HG02973 (cell line): ENCODE measurements at regions not wholly inside any gene's neighbourhood (a gene's known extent, or its start where the extent isn't known, plus 50 kb on each side); places are given as distances from the start of the nearest gene placed in this dataset.
"Not testable (repeated sequence)": the region's sequence is repeated elsewhere in the genome, so short reads cannot be mapped to it uniquely, and the experiment has no call there.

ENCODE experiments used
- ATAC-seq: cut with Tn5 transposase; IDR thresholded peaks from one replicate; pipeline ENCODE4 v1.9.1; 2021; ENCODE audit warnings: moderate library complexity; ENCODE audit not compliant: unreplicated experiment

DNA sequence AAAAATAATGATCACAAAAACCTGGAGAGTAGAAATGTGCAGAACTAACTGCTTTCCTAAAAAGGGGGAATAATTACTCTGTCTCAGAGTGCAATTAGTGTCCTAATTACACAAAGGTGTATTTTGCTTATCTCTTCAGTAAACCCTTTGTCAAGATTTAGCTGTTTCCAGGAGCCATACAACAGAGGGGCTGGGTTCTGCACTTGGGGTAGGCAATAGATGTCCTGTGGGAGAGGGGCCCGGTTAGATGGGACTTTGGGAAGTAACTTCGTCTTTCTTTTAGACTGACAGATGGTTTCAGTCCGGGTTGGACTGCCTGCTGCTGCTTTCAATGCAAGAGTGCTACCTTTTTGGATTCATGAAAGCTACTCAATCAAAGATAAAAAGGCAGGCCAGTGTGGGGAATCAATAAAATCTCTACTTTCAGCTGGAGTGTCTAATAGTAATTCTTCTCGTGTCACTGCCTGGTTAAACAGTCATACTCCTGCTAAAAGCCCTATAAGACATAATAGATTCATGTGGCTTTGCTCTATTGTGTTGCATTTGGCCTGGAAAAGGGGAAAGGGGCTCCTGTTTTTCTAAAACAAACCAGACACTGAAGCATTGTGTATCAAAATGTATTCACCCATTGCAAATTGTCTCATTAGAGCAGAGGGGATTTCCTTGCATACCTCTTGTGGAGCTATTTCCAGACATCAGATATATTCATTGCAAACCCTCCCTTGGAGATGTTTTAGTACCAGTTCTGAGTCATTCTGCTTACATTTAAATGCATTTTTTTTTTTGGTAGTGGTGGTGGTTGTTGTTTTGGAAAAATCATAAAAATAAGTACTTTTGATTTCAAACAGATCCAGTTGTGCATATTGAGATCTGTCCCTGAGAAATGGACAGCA is 83.3 kb upstream of the PCDH8 start:
- no peak for ATAC-seq

DNA sequence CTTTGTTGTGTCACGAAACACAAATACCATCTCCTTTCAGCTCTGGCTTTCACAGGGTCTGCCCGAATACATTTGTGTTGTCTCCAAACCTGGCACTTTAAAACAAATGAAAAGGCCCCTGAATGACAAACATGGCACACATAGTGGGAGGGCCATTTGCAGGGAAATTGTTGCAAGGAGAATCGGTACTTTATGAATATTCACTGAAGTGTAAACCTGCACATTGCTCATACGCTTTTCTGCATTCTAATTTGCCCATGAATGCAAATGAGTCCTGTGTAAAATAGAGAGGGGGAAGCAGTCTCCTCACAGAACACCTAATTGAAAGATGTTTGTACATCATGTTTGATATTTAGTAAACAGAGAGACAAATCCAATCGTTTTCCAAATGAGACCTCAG is 82.7 kb upstream of the PCDH8 start:
- ATAC-seq: no peak

DNA sequence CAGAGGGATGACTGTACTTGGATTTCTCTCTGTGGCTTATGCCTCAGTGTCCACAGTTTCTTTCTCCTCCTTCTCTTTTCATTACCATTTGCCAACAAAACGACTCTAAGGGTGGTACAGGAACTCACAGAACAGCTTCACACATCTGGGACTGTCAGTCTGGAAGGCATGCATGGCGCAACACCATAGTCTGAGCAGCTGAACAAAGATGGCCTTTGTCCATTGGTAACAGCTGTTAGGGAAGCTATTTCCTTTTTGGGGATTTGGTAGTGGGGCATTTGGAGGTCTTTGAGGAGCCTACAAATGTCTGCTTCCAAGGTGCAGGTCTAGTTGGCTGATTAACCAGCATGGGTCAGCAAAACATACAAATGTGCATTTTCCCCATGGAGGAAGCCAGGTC is 81.4 kb upstream of the PCDH8 start:
- no peak for ATAC-seq

DNA sequence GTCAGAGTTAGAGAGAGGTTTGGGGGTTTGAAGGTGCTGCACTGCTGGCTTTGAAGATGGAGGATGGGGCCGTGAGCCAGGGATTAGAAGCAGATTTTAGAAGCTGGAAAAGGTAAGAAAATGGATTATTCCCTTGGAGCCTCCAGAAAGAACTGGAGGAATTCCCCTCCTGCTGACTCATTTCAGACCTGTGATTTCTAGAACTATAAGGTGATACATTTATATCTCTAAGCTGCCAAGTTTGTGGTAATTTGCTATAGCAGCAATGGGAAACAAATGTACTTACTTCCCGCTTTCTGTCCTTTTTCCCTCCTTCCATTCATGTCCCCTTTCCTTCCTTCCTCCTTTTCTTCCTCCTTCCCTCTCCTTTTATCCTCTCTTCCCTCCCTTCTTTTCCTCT is 78.5 kb upstream of the PCDH8 start:
- ATAC-seq: no peak

DNA sequence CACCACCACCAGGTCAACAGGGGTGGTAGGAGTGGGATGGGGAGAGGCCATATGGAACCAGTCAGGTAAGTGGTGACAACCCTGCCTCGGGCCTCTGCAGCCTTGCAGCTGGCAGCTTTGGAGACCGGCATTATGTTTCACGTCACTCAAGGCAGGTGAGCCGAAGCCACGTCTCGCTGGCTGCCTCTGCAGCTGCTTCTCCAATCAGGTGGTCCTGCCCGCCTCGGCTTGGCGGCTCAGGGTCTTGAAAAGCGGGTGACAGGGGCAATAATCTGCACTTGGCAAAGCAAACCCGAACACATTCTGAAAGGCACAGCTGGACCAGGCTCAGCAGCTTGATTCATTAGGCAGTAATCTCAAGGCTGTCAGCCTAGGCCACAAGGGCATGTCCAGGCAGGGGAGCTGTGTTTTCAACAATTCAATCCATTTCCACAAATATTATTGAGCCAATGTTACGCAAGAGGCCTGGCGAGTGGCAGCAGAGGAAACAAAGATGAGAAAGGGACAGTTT is 77.4 kb upstream of the PCDH8 start:
- no peak for ATAC-seq

DNA sequence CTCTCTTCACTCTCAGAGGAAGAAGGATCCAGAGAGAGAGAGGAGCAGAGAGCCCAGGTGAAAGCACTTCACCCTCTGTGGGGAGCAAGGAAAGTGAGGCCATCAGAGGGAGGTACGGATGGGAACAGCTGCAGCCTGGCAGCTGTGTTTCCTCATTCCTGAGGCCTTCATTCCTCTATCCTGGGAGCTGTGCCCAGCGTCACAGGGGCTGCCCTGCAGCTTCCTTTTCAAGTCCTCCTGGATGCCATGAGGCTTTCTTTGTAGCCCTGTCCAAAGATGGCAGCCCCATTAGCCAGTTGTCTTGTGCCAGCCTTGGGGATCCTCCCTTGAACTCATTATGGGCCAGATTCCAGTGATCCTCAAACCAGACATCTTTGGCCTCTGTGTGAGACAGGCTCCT is 76.8 kb upstream of the PCDH8 start:
- ATAC-seq: no peak

DNA sequence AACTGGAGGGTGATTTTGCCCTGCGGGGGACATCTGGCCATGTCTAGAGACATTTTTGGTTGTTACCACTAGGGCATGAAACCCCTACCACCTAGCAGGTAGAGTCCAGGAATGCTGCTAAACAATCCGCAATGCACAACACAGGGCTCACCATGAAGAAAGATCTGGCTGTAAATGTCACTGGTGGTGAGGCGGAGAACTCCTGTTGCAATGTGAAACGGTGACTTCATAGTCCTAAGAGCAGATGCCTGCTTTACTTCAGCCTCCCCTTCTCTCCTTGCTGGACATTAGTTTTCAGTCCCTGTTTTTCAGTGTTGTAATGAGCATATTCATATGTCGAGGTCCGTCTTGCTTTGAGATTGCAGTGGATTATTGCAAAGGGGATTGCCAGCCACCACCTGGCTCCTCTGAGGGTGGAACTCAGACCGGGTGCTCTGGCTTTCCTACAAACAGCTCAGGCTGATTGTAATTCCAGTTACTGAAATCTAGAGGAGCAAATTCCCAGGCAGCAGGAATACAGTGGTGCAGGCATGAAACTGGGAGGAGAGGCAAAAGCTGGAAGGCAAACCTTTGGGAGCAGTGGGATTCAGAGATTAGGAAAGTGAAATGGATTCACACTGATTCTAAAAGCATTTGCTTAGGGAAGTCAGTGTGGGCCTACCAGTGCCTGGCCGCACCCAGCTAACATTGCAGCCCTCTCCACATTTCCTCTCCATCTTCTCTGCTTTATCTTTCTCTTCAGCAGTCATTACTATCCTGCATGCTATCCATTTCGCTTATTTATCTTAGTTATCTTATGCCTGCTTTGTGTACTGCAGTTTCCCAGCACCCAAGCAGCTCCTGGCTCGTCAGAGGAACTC is 76.1 kb upstream of the PCDH8 start:
- ATAC-seq: no peak

DNA sequence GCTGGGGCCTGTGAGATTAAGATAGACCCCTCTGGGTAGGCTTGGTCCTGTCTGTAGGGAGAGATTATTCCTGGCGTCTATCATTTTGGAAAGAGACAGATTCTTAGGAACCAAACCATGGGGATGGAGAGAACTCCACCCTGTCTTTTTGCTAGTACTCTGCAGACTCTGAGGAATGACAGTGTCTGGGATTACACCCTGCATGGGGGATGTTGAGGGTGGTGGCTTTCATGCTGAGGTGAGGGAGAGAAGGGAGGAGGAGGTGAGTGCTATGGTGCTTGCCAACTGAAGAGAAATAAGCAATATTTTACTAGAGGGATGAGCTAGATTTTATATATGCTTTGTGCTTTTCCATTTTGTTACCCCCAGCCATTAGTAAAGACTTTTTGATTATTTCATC is 74.5 kb upstream of the PCDH8 start:
- no peak for ATAC-seq

DNA sequence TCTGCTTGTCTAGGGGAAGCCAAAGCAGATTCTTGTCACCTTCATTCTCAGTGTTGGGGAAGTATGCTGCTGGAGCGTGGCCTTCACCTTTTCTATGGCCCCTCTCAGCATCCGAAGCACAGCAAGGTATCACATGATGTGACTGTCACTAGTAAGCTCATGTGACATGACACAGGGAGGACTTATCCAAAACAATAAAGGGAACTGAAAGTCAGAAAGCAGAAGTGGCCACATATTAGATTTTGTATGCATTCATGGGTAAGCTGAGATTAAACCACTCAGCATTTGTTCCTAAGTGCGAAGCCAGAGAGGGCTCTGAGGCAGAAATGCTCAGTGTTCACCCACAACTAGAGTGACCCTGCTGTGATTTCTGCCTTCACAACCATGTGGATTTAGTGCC is 72.8 kb upstream of the PCDH8 start:
- peak; percentile 97 for ATAC-seq

DNA sequence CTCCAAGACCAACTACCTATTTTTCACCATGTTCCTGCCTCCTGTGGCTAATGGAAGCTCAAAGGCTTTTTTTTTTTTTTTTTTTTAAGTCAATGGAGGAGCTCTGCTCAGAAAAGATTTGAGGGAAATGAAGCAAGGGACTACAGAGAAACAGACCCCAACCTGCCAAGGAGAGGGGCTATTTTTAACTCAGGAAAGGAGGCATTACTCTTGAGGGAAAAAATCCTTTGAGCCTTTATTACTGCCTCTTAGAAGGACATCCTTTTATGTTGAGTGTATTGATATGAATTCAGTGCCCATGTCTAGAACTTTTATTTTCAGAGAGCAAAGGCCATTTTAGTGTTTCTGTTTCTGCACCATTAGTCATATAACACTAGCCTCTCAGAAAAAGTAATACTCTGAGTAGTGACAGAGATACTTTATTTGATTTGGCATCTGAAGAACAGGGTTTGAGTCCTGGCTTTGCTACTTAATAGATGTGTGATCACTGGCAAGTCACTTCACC is 68.1 kb upstream of the PCDH8 start:
- ATAC-seq: no peak

DNA sequence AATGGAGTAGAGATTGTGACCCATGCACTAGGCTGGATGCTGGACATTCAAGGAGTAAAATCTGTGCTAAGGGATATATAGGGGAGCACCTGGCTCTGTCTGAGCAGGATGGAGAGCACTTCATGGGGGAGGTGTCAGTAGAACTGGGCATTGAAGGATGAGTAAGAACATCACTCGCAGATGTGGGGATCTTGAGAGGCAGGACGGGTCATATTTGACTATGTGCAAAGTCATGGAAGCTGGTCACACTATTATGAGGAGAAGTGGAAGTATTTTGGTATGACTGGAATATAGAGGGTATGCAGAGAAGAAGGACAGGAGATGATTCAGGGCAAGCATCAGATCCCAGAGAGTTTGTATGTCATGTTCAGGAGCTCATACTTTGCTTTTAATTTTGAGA is 62.9 kb upstream of the PCDH8 start:
- ATAC-seq: no peak

DNA sequence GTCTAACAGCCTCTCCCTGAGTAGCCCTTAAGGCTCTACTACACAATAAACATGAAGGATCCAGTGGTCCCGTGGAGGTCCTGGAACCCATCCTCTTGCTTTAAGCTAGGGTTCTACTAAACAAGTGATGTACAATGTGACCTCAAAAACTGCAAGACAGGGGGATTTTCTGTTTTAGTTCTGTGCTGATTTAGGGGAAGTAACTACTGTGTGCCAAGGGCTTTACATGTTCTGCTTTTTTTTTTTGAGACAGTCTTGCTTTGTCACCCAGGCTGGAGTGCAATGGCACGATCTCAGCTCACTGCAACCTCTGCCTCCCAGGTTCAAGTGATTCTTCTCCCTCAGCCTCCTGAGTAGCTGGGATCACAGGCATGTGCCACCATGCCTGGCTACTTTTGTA is 61.9 kb upstream of the PCDH8 start:
- not testable (repeated sequence) for ATAC-seq

DNA sequence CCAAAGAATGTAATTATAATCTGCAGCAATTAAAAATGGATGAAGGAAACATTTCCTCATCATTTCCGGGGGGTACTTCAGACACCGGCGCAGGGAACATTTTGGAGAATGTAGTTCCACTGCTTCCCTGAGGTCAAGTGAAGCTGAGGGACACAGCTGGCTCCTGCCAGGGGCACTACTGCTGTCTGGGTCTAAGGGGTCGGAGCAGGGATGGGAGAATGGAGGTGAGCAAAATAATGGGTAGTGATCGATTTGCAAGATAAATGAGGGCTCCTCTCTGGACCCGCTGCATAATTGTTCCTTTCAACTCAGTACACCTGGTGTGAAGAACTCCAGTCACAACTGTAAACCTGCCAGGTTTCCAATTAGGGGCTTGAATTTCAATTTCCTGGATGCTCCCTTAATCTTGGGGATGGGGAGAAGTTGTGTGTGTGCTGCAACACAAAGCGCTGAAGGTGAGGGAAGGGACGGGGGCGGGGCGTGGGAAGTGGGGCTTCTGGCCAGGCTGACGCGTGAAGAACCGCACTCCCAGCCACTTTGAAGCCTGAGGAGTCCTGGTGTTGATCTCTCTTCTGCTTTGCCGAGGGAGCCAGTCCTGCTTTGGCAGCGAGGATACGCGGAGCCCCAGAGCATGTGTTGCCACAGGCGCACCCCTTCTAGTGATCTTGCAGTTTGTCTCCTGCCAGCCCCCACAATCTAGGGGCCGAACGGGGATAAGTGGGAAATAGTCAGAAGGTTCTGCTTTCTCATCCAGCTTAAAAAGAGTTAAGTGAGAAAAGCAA is 57.9 kb upstream of the PCDH8 start:
- ATAC-seq: no peak

DNA sequence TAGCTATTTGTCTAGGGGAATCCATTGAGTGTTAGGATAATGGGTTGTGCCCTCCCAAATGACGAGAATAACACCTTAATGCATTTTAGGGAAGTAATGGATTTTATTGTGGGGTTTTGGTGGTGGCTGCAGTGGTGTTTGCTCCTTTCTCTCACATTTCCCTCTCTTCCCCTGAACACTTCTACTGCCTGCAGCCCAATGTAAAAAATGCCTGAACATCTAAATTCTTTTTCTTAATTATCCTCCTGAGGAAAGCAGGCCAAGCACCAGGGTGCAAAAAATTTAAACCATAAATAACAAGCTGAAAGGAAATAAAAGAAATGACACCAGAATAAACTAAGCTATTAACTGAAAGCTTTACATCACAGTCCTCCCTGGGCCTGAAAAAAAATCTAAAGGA is 57.3 kb upstream of the PCDH8 start:
- no peak for ATAC-seq

DNA sequence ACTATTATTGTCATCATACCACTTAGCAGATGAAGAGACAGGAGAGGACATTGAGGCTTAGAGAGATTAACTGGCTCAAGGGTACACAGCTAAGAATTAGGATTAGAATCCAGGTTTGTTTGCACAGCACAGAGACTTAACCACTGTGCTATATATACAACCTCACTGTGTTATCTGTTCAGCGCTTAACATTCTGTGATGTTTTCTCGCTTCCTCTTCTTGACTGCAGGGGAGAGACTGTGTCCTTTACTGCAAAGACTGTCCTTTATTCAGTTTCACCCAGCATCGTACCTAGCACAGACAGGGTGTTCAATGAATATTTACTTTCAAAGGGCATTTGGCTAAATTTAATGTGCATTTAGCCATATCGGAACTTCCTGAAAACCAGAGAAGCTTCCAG is 54.9 kb upstream of the PCDH8 start:
- ATAC-seq: peak; percentile 96

DNA sequence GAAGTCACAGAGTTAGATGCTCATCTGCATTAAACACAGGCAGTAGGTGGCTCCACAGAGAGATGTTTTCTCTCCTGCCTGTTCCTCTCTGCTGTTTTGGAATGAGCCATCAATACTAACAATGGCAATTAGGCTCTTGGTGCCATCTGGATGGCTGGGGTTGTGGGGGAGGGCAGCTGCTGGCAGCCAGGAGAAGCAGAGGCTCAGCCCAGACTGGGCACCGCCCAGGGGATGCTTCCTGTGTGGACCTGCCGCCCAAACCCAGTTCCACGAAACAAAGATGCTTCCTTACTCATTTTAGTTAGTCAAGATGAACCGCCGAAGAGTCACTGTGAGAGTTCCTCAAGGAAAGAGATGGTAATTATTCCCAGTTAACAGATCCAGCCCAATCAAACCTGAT is 50.8 kb upstream of the PCDH8 start:
- ATAC-seq: no peak
